ENCODE measurements at regions not wholly inside any gene's neighbourhood (a gene's known extent, or its start where the extent isn't known, plus 50 kb on each side); places are given as distances from the start of the nearest gene placed in this dataset.

DNA sequence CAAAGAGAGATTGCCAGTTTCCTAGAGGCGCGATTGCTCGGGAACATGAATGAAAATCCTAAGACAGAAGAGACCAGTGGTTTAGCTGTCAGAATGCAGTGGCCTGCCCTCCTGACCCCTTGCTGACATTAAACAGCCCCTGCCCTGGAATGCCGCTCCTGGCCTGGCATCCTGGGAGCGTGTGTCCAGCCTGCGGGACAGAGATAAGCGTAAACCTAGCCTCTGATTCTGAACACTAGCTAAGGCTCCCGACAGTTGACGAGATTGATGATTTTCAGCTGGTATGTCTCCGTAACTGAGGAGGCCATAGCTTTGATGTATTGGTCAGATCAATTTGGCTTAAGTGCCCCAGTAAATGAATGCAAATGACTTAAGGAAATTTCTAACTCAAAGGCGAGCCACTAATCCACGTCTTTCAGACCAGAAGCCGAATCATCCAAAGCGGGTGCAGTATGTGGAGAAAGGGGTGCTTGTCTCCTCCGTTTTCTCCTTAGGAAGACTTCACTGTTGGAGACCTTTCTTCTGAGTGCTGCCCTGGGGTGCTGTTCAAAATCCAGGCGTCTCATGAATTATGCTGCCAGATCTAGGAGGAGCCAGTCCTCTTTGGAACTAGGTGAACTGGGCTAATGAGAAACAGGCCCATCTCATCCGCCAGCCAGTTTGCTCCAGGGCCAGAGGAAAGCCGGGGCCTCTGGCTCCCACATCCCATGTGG lies 142.5 kb upstream of the L3MBTL4 start:
- no peak overlapping the region for H3K27ac ChIP-seq (ENCODE audit: low read depth, low read length)
- H3K9me3 ChIP-seq (ENCODE audit: insufficient read depth in 2 of 2, low read depth in 1 of 2, low read length in 1 of 2) = no peaks in the 10 kb centered on the region
- no peak overlapping the region for H4K91ac ChIP-seq (replicated peaks; ENCODE audit: insufficient read length, low read length)
- no peak overlapping the region for H3K23ac ChIP-seq (ENCODE audit: insufficient read length)
- H3K4ac ChIP-seq (replicated peaks; ENCODE audit: insufficient read length, low read depth, low read length) = no peak overlapping the region
- peak overlapping the region in 1 of 2 experiments; percentile 45; a peak in 1 of 4 replicates for H3K4me2 ChIP-seq (ENCODE audit: insufficient read depth in 1 of 2, low read depth in 2 of 2, low read length in 2 of 2)
- H4K8ac ChIP-seq (ENCODE audit: extremely low read depth, insufficient read depth, low read length) = no peak overlapping the region
- H3K56ac ChIP-seq (replicated peaks; ENCODE audit: insufficient read length, low read depth, low read length) = no peak overlapping the region
- H3K36me3 ChIP-seq (ENCODE audit: control insufficient read depth in 2 of 4, insufficient read depth in 4 of 4, low read length in 3 of 4) = no peaks in the 10 kb centered on the region
- no peak for FAIRE-seq
- H2BK120ac ChIP-seq (replicated peaks; ENCODE audit: low read depth, low read length) = no peak overlapping the region
- H4K20me1 ChIP-seq (replicated peaks in 1 of 2; ENCODE audit: control insufficient read depth in 1 of 2, insufficient read depth in 2 of 2, low read length in 2 of 2) = no peaks in the 10 kb centered on the region
- peaks cover 5 to 11% (median 6%) of the 10 kb centered on the region in 4 experiments for H3K4me1 ChIP-seq (replicated peaks in 1 of 4; ENCODE audit: control insufficient read depth in 3 of 4, insufficient read depth in 4 of 4, low read length in 3 of 4)
- H2BK15ac ChIP-seq (ENCODE audit: low read length) = no peak overlapping the region
- no peak for DNase-seq (ENCODE audit: low read depth in 1 of 2, low spot score in 2 of 2)
- H2BK12ac ChIP-seq (ENCODE audit: low read depth, low read length) = peak overlapping the region; percentile 41
- 71% methylated on average over 18 of the region's 18 CpGs; no CpG with 5 or more reads in 1 of the 2 experiments for WGBS, 2 experiments (ENCODE audit: extremely low coverage in 1 of 2, insufficient coverage in 1 of 2, insufficient read length in 1 of 2, insufficient replicate concordance in 2 of 2, low coverage in 1 of 2, low lambda C conversion rate in 2 of 2, missing lambda C conversion rate in 1 of 2)
- no peak overlapping the region for H3K14ac ChIP-seq (ENCODE audit: insufficient read length)
- peak overlapping the region; percentile 31; the same call in 1 of the 2 replicates for H2AFZ ChIP-seq (ENCODE audit: low read length)
- peak overlapping the region; percentile 9; the same call in 1 of the 2 replicates for H3K18ac ChIP-seq (ENCODE audit: extremely low read depth, low read length)
- no peak overlapping the region for H3K9ac ChIP-seq (replicated peaks in 1 of 4; ENCODE audit: extremely low read depth in 1 of 4, low read depth in 3 of 4, low read length in 3 of 4)
- H2BK20ac ChIP-seq (ENCODE audit: low read length) = no peak overlapping the region; the same call in 1 of the 2 replicates
- H3K4me3 ChIP-seq (ENCODE audit: extremely low read depth in 1 of 4, insufficient read depth in 2 of 4, low read depth in 3 of 4, low read length in 4 of 4) = no peak overlapping the region
- no peak overlapping the region for H4K5ac ChIP-seq (ENCODE audit: insufficient read length, low read depth, low read length)
- no peaks in the 10 kb centered on the region for H3K79me2 ChIP-seq (ENCODE audit: control insufficient read depth in 1 of 2, insufficient read depth in 2 of 2, low read length in 2 of 2)
- TF ChIP-seq TEAD4 (IDR thresholded peaks at IDR 0.05; ENCODE audit: low read depth, low read length) (peak; percentile 72; the same call in 1 of the 2 replicates), GABPA (IDR thresholded peaks at IDR 0.05; ENCODE audit: borderline replicate concordance, insufficient read depth, low read length) (no peak)
- no peak overlapping the region for H2BK5ac ChIP-seq (ENCODE audit: low read depth, low read length)
- H3K79me1 ChIP-seq (ENCODE audit: low read depth, low read length) = no peaks in the 10 kb centered on the region
- H3K23me2 ChIP-seq (ENCODE audit: low read depth, low read length) = no peaks in the 10 kb centered on the region; the same call in 1 of the 2 replicates
- ChIA-PET CTCF (ENCODE audit: partially characterized antibody) (interaction anchor here (0.6 to 1.8 kb wide), 5 partner anchors 14 to 544 kb away, joined by 3 to 4 read pairs (median 3); no protein-coding TSS in a partner anchor), POLR2A (ENCODE audit: partially characterized antibody) (interaction anchor here (0.6 kb wide), 1 partner anchor 206 kb away, joined by 3 read pairs; no protein-coding TSS in a partner anchor)
- H3K27me3 ChIP-seq (replicated peaks in 1 of 4; ENCODE audit: control insufficient read depth in 3 of 4, extremely low read depth in 1 of 4, insufficient read depth in 3 of 4, low read length in 3 of 4) = no peaks in the 10 kb centered on the region; a peak in 1 of 7 replicates
- H2AK5ac ChIP-seq (ENCODE audit: low read depth, low read length) = no peak overlapping the region
